Posterior cingulate gyrus (tissue), 11 donors: ENCODE measurements at regions not wholly inside any gene's neighbourhood (a gene's known extent, or its start where the extent isn't known, plus 50 kb on each side); places are given as distances from the start of the nearest gene placed in this dataset.

Source experiments
- DNase-seq, 10 donors: peaks; one replicate each; pipeline versions ENCODE4 v3.0.0 to v3.0.0-alpha.2; 2020 to 2021; ENCODE audit warnings: mixed read lengths in 3 of 10
- intact Hi-C: fragments of 100-400 bp; cut with DNase I; formaldehyde crosslinking; loops from one replicate; pipeline ENCODE4 v1.15.1; 2023

GRCh38 chr4:29521281-29521680 is 1198.9 kb upstream of the PCDH7 start:
- intact Hi-C loops, result no loop called here
- no peak for DNase-seq

GRCh38 chr4:29536745-29537144 is 1183.4 kb upstream of the PCDH7 start:
- intact Hi-C loops, result no loop called here
- DNase-seq, result no peak

GRCh38 chr4:29538889-29539646 is 1181.1 kb upstream of the PCDH7 start:
- no peak for DNase-seq
- intact Hi-C loops, result no loop called here

GRCh38 chr4:29540439-29541102 is 1179.6 kb upstream of the PCDH7 start:
- intact Hi-C loops, result no loop called here
- DNase-seq, result no peak

- intact Hi-C loops, result no loop called here
These were observed 1178.4 kb upstream of the PCDH7 start for GRCh38 chr4:29541757-29542156.

GRCh38 chr4:29549342-29549741 is 1170.8 kb upstream of the PCDH7 start:
- intact Hi-C loops, result no loop called here

More at GRCh38 chr4:29541757-29542156, 1178.4 kb upstream of the PCDH7 start:
- DNase-seq, result peak in 3 of 10 donors; percentile 56 to 78 (median 71)

GRCh38 chr4:29551821-29552220 is 1168.3 kb upstream of the PCDH7 start:
- intact Hi-C loops, result no loop called here
- no peak for DNase-seq

More at GRCh38 chr4:29549342-29549741, 1170.8 kb upstream of the PCDH7 start:
- DNase-seq, result no peak

GRCh38 chr4:29553846-29554245 is 1166.3 kb upstream of the PCDH7 start:
- DNase-seq, result no peak
- intact Hi-C loops, result no loop called here

- DNase-seq, result no peak
- intact Hi-C loops, result no loop called here
These were observed 1161.4 kb upstream of the PCDH7 start for GRCh38 chr4:29558789-29559188.

- intact Hi-C loops, result no loop called here
- no peak for DNase-seq
These were observed 1160.9 kb upstream of the PCDH7 start for GRCh38 chr4:29559286-29559685.

- no peak for DNase-seq
- intact Hi-C loops, result no loop called here
These were observed 1159.7 kb upstream of the PCDH7 start for GRCh38 chr4:29560452-29560851.

GRCh38 chr4:29565256-29565655 is 1154.9 kb upstream of the PCDH7 start:
- DNase-seq, result no peak
- intact Hi-C loops, result no loop called here

GRCh38 chr4:29566371-29566770 is 1153.8 kb upstream of the PCDH7 start:
- no peak for DNase-seq
- intact Hi-C loops, result no loop called here

- intact Hi-C loops, result no loop called here
- DNase-seq, result no peak
These were observed 1148.8 kb upstream of the PCDH7 start for GRCh38 chr4:29571322-29571721.

- intact Hi-C loops, result no loop called here
- no peak for DNase-seq
These were observed 1141.8 kb upstream of the PCDH7 start for GRCh38 chr4:29578329-29578728.

GRCh38 chr4:29581457-29581856 is 1138.7 kb upstream of the PCDH7 start:
- DNase-seq, result peak in 4 of 10 donors; percentile 23 to 79 (median 32)
- intact Hi-C loops, result no loop called here

GRCh38 chr4:29588617-29589016 is 1131.6 kb upstream of the PCDH7 start:
- intact Hi-C loops, result no loop called here
- no peak for DNase-seq

GRCh38 chr4:29596228-29596627 is 1123.9 kb upstream of the PCDH7 start:
- intact Hi-C loops, result no loop called here
- no peak for DNase-seq

- intact Hi-C loops, result no loop called here
- DNase-seq, result no peak
These were observed 1101.0 kb upstream of the PCDH7 start for GRCh38 chr4:29619168-29619567.

GRCh38 chr4:29632199-29632598 is 1088.0 kb upstream of the PCDH7 start:
- no peak for DNase-seq
- intact Hi-C loops, result no loop called here

- intact Hi-C loops, result no loop called here
- no peak for DNase-seq
These were observed 1083.2 kb upstream of the PCDH7 start for GRCh38 chr4:29636961-29637360.

- intact Hi-C loops, result no loop called here
- DNase-seq, result no peak
These were observed 1066.9 kb upstream of the PCDH7 start for GRCh38 chr4:29653221-29653620.
